H1 (cell line): ENCODE measurements at regions not wholly inside any gene's neighbourhood (a gene's known extent, or its start where the extent isn't known, plus 50 kb on each side); places are given as distances from the start of the nearest gene placed in this dataset.
"Not testable (repeated sequence)": the region's sequence is repeated elsewhere in the genome, so short reads cannot be mapped to it uniquely, and the experiment has no call there.

Experiments
- CTCF ChIA-PET: fragments of 300-600 bp; sonication (Branson Sonifier 250); formaldehyde crosslinking; loops from one replicate; lab custom pipeline; 2021; ENCODE audit not compliant: partially characterized antibody; lab: Charles Lee
- POLR2A ChIA-PET: fragments of 300-600 bp; sonication (Branson Sonifier 250); formaldehyde crosslinking; loops from one replicate; lab custom pipeline; 2021; ENCODE audit warnings: inconsistent platforms; ENCODE audit not compliant: partially characterized antibody; lab: Charles Lee
- DNase-seq, 2 experiments: peaks; one replicate each; pipeline versions ENCODE4 v3.0.0 to v3.0.0-alpha.2; 2010 to 2022; ENCODE audit warnings: low spot score in 2 of 2, low read depth in 1 of 2, mixed read lengths in 1 of 2
- FAIRE-seq: peaks from 2 replicates; lab custom pipeline; 2011; peaks lifted over from hg19 to GRCh38; lab: Jason Lieb, UNC
- H2AFZ ChIP-seq: 2 replicates; pipeline ENCODE4 v1.8.1; 2012; ENCODE audit warnings: low read length, inconsistent platforms
- H2AK5ac ChIP-seq: 2 replicates; pipeline ENCODE4 v1.6.1; 2013; ENCODE audit warnings: low read depth, low read length
- H2BK120ac ChIP-seq: replicated peaks from 2 replicates; pipeline ENCODE3; 2013; ENCODE audit warnings: low read depth, low read length, inconsistent platforms
- H2BK12ac ChIP-seq: 2 replicates; pipeline ENCODE4 v1.6.1; 2013; ENCODE audit warnings: low read depth, low read length
- H2BK15ac ChIP-seq: 2 replicates; pipeline ENCODE4 v1.6.1; 2013; ENCODE audit warnings: low read length
- H2BK20ac ChIP-seq: 2 replicates; pipeline ENCODE4 v1.6.1; 2013; ENCODE audit warnings: low read length
- H2BK5ac ChIP-seq: 2 replicates; pipeline ENCODE4 v1.6.1; 2013; ENCODE audit warnings: low read depth, low read length
- H3K14ac ChIP-seq: 2 replicates; pipeline ENCODE4 v1.6.1; 2013; ENCODE audit warnings: inconsistent platforms; ENCODE audit not compliant: insufficient read length
- H3K18ac ChIP-seq: 2 replicates; pipeline ENCODE4 v1.6.1; 2013; ENCODE audit warnings: low read length; ENCODE audit errors: extremely low read depth
- H3K23ac ChIP-seq: 2 replicates; pipeline ENCODE4 v1.6.1; 2013; ENCODE audit warnings: inconsistent platforms; ENCODE audit not compliant: insufficient read length
- H3K23me2 ChIP-seq: 2 replicates; pipeline ENCODE4 v1.6.1; 2013; ENCODE audit warnings: low read depth, low read length
- H3K27ac ChIP-seq: 2 replicates; pipeline ENCODE4 v1.6.1; 2011; ENCODE audit warnings: low read depth, low read length, inconsistent platforms
- H3K27me3 ChIP-seq, 4 experiments: replicated peaks in 1 of 4; 1 replicate in 1 of 4; 2 replicates in 3 of 4; pipeline versions ENCODE4 v1.6.1 to v1.8.1; 2011 to 2013; ENCODE audit warnings: low read length in 3 of 4, mild to moderate bottlenecking in 3 of 4, inconsistent platforms in 2 of 4, mixed read lengths in 2 of 4, moderate library complexity in 1 of 4; ENCODE audit not compliant: control insufficient read depth in 3 of 4, insufficient read depth in 3 of 4; ENCODE audit errors: extremely low read depth in 1 of 4
- H3K36me3 ChIP-seq, 4 experiments: 2 replicates each; pipeline versions ENCODE4 v1.6.1 to v1.8.1; 2011 to 2013; ENCODE audit warnings: mild to moderate bottlenecking in 4 of 4, low read length in 3 of 4, moderate library complexity in 2 of 4, control low read depth in 1 of 4, inconsistent platforms in 1 of 4; ENCODE audit not compliant: insufficient read depth in 4 of 4, control insufficient read depth in 2 of 4
- H3K4ac ChIP-seq: replicated peaks from 2 replicates; pipeline ENCODE3; 2013; ENCODE audit warnings: low read length, low read depth, mixed read lengths, inconsistent platforms; ENCODE audit not compliant: insufficient read length
- H3K4me1 ChIP-seq, 4 experiments: replicated peaks in 1 of 4; 1 replicate in 1 of 4; 2 replicates in 3 of 4; pipeline versions ENCODE4 v1.6.1 to v1.8.1; 2011 to 2013; ENCODE audit warnings: low read length in 3 of 4, inconsistent platforms in 2 of 4, mixed read lengths in 1 of 4; ENCODE audit not compliant: insufficient read depth in 4 of 4, control insufficient read depth in 3 of 4
- H3K4me2 ChIP-seq, 2 experiments: 2 replicates each; pipeline versions ENCODE4 v1.6.1 to v1.8.1; 2011 to 2013; ENCODE audit warnings: low read depth in 2 of 2, low read length in 2 of 2, control low read depth in 1 of 2, inconsistent platforms in 1 of 2, mild to moderate bottlenecking in 1 of 2; ENCODE audit not compliant: insufficient read depth in 1 of 2
- H3K4me3 ChIP-seq, 4 experiments: fragments of 200-600, 300-600 bp in 1 of 4; sonication (generic), shearing (Covaris generic), sonication (Bioruptor Twin) in 1 of 4; 2 replicates each; pipeline versions ENCODE4 v1.5.1 to v1.8.1; 2011 to 2016; ENCODE audit warnings: low read length in 4 of 4, low read depth in 3 of 4, control low read depth in 2 of 4, inconsistent platforms in 2 of 4, mild to moderate bottlenecking in 2 of 4, mixed read lengths in 1 of 4, moderate library complexity in 1 of 4; ENCODE audit not compliant: insufficient read depth in 2 of 4; ENCODE audit errors: extremely low read depth in 1 of 4
- H3K56ac ChIP-seq: replicated peaks from 2 replicates; pipeline ENCODE3; 2013; ENCODE audit warnings: low read depth, mild to moderate bottlenecking, mixed read lengths, low read length, inconsistent platforms; ENCODE audit not compliant: insufficient read length
- H3K79me1 ChIP-seq: 2 replicates; pipeline ENCODE4 v1.6.1; 2013; ENCODE audit warnings: low read depth, low read length, control low read depth
- H3K79me2 ChIP-seq, 2 experiments: 2 replicates each; pipeline versions ENCODE4 v1.6.1 to v1.8.1; 2012 to 2013; ENCODE audit warnings: low read length in 2 of 2, mild to moderate bottlenecking in 2 of 2, inconsistent platforms in 1 of 2; ENCODE audit not compliant: insufficient read depth in 2 of 2, control insufficient read depth in 1 of 2
- H3K9ac ChIP-seq, 4 experiments: replicated peaks in 1 of 4; 1 replicate in 1 of 4; 2 replicates in 3 of 4; pipeline versions ENCODE4 v1.6.1 to v1.8.1; 2011 to 2013; ENCODE audit warnings: low read depth in 3 of 4, low read length in 3 of 4, control low read depth in 2 of 4, mild to moderate bottlenecking in 2 of 4, moderate library complexity in 2 of 4, inconsistent platforms in 1 of 4; ENCODE audit errors: extremely low read depth in 1 of 4
- H3K9me3 ChIP-seq, 2 experiments: 2 replicates each; pipeline versions ENCODE4 v1.6.1 to v1.8.1; 2012 to 2013; ENCODE audit warnings: mild to moderate bottlenecking in 2 of 2, moderate library complexity in 2 of 2, control low read depth in 1 of 2, inconsistent platforms in 1 of 2, low read depth in 1 of 2, low read length in 1 of 2, mixed read lengths in 1 of 2; ENCODE audit not compliant: insufficient read depth in 2 of 2
- H4K20me1 ChIP-seq, 2 experiments: replicated peaks in 1 of 2; 2 replicates each; pipeline versions ENCODE3 to v1.8.1; 2011 to 2013; ENCODE audit warnings: inconsistent platforms in 2 of 2, low read length in 2 of 2, mild to moderate bottlenecking in 1 of 2; ENCODE audit not compliant: insufficient read depth in 2 of 2, control insufficient read depth in 1 of 2
- H4K5ac ChIP-seq: 2 replicates; pipeline ENCODE4 v1.6.1; 2013; ENCODE audit warnings: low read length, low read depth, mixed read lengths, inconsistent platforms; ENCODE audit not compliant: insufficient read length
- H4K8ac ChIP-seq: 2 replicates; pipeline ENCODE4 v1.8.0; 2013; ENCODE audit warnings: mild to moderate bottlenecking, moderate library complexity, low read length, inconsistent platforms; ENCODE audit not compliant: insufficient read depth; ENCODE audit errors: extremely low read depth
- H4K91ac ChIP-seq: replicated peaks from 2 replicates; pipeline ENCODE3; 2013; ENCODE audit warnings: low read length, mixed read lengths, inconsistent platforms; ENCODE audit not compliant: insufficient read length
- WGBS, 2 experiments: shearing (Covaris generic) in 1 of 2; methylation state at CpG; one replicate each; pipeline versions ENCODE4 v1.1.6 to v1.1.7; 2013 to 2015; ENCODE audit warnings: low lambda C conversion rate in 2 of 2, mixed read lengths in 2 of 2, inconsistent platforms in 1 of 2, low coverage in 1 of 2, missing lambda C conversion rate in 1 of 2; ENCODE audit not compliant: insufficient replicate concordance in 2 of 2, insufficient coverage in 1 of 2, insufficient read length in 1 of 2; ENCODE audit errors: extremely low coverage in 1 of 2, missing lambda C conversion rate in 1 of 2; 5-methylcytosine and 5-hydroxymethylcytosine counted together

GRCh38 chr4:177193024-177193715 lies 116.5 kb upstream of the NEIL3 start:
- H3K4me2 ChIP-seq, H3K27ac ChIP-seq, H3K4me3 ChIP-seq, H4K8ac ChIP-seq, H2AFZ ChIP-seq, H2BK5ac ChIP-seq, H2BK120ac ChIP-seq, H3K56ac ChIP-seq, H3K23me2 ChIP-seq, H2AK5ac ChIP-seq, H4K20me1 ChIP-seq, H3K18ac ChIP-seq, H3K79me2 ChIP-seq, H4K5ac ChIP-seq, FAIRE-seq, H3K79me1 ChIP-seq, H2BK15ac ChIP-seq, H3K4ac ChIP-seq, DNase-seq, H3K27me3 ChIP-seq, H2BK12ac ChIP-seq, H3K4me1 ChIP-seq, H3K23ac ChIP-seq, H3K9me3 ChIP-seq, H4K91ac ChIP-seq, H3K9ac ChIP-seq, H2BK20ac ChIP-seq, H3K36me3 ChIP-seq, H3K14ac ChIP-seq: not testable (repeated sequence)
- ChIA-PET CTCF (interaction anchor here (1.0 to 1.1 kb wide), 2 partner anchors 57 to 187 kb away, joined by 3 to 4 read pairs; no protein-coding TSS in a partner anchor), POLR2A (interaction anchor here (0.8 kb wide), 1 partner anchor 9 kb away, joined by 3 read pairs; no protein-coding TSS in a partner anchor)
- WGBS, 2 experiments = 89% methylated on average over 10 of the region's 47 CpGs; no CpG with 5 or more reads in 1 of the 2 experiments
